CD4-positive, CD25-positive, alpha-beta regulatory T cell (primary cell): ENCODE measurements at regions not wholly inside any gene's neighbourhood (a gene's known extent, or its start where the extent isn't known, plus 50 kb on each side); places are given as distances from the start of the nearest gene placed in this dataset.
A peak's percentile ranks its signal among the peaks of the same experiment; 100 is the strongest.

Experiments
- ATAC-seq, 2 donors: fragments of 150-1000 bp; cut with Tn5 transposase; one replicate each; pipeline ENCODE4 v1.10.0; 2021; ENCODE audit warnings: low read depth in 2 of 2, moderate number of reproducible peaks in 2 of 2, moderate library complexity in 1 of 2
- DNase-seq, 3 donors: peaks; one replicate each; pipeline versions ENCODE4 v3.0.0 to v3.0.0-alpha.2; 2012 to 2022; ENCODE audit warnings: mixed read lengths in 1 of 3
- H3K27ac ChIP-seq: one replicate; pipeline ENCODE4 v1.7.0; 2013; ENCODE audit warnings: mild to moderate bottlenecking, low read length; ENCODE audit not compliant: insufficient read depth, poor library complexity, severe bottlenecking
- H3K27me3 ChIP-seq: one replicate; pipeline ENCODE4 v1.7.0; 2013; ENCODE audit warnings: low read length; ENCODE audit not compliant: control insufficient read depth, insufficient read depth
- H3K36me3 ChIP-seq: one replicate; pipeline ENCODE4 v1.7.0; 2013; ENCODE audit warnings: mild to moderate bottlenecking, low read length, moderate library complexity; ENCODE audit not compliant: control insufficient read depth, insufficient read depth
- H3K4me1 ChIP-seq: 2 replicates; pipeline ENCODE4 v1.7.0; 2013; ENCODE audit warnings: mild to moderate bottlenecking, low read length; ENCODE audit not compliant: insufficient read depth, control insufficient read depth, poor library complexity, severe bottlenecking
- H3K4me3 ChIP-seq: one replicate; pipeline ENCODE4 v1.7.0; 2013; ENCODE audit warnings: low read depth, mild to moderate bottlenecking, low read length, moderate library complexity
- H3K9me3 ChIP-seq, 2 experiments: 1 replicate in 1 of 2; 2 replicates in 1 of 2; pipeline ENCODE4 v1.7.0; 2013; ENCODE audit warnings: low read length in 2 of 2, mild to moderate bottlenecking in 1 of 2, moderate library complexity in 1 of 2; ENCODE audit not compliant: control insufficient read depth in 2 of 2
- H3K27ac Mint-ChIP-seq, 3 donors: one replicate each; pipeline ENCODE4 v1.8.0; 2020 to 2022; ENCODE audit warnings: mild to moderate bottlenecking in 3 of 3, mixed read lengths in 3 of 3, moderate library complexity in 2 of 3
- H3K27me3 Mint-ChIP-seq: one replicate; pipeline ENCODE4 v1.8.0; 2022; ENCODE audit warnings: mild to moderate bottlenecking, mixed read lengths
- H3K36me3 Mint-ChIP-seq: one replicate; pipeline ENCODE4 v1.8.0; 2020; ENCODE audit warnings: mixed read lengths
- H3K4me1 Mint-ChIP-seq, 4 donors: one replicate each; pipeline ENCODE4 v1.8.0; 2020 to 2022; ENCODE audit warnings: mixed read lengths in 4 of 4, mild to moderate bottlenecking in 1 of 4
- H3K4me3 Mint-ChIP-seq, 4 donors: one replicate each; pipeline ENCODE4 v1.8.0; 2020 to 2022; ENCODE audit warnings: mild to moderate bottlenecking in 4 of 4, mixed read lengths in 4 of 4, moderate library complexity in 3 of 4
- H3K9me3 Mint-ChIP-seq, 7 donors: one replicate each; pipeline ENCODE4 v1.8.0; 2020 to 2022; ENCODE audit warnings: mixed read lengths in 7 of 7, mild to moderate bottlenecking in 3 of 7, moderate library complexity in 2 of 7

DNA sequence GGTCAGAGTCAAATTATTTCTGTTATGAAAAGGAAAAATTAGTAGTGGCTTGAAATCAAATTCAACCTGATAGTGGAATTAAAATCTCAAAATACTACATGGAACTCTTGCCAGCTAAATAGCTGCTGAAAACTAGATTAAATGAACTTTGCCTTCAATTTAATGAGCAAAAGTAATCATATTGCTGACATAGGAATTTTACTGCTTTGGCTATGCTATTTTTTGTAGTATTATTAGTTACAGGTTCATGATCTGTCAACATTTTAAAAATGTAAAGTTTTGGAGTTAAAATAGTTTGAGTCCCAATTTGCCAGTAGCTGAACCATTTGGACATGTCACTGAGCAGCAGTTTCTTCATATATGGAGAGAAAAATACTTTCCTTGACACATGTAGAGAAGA, 81.4 kb downstream of the RERGL start:
- H3K27me3 Mint-ChIP-seq = no peaks in the 10 kb centered on the region
- H3K36me3 ChIP-seq = no peaks in the 10 kb centered on the region
- no peak overlapping the region for H3K4me3 ChIP-seq
- ATAC-seq = no peak
- no peaks in the 10 kb centered on the region for H3K4me1 Mint-ChIP-seq
- no peaks in the 10 kb centered on the region for H3K36me3 Mint-ChIP-seq
- no peak overlapping the region for H3K27ac Mint-ChIP-seq
- no peaks in the 10 kb centered on the region for H3K27me3 ChIP-seq
- no peak overlapping the region for H3K4me3 Mint-ChIP-seq
- peaks cover 0 to 8% (median 4%) of the 10 kb centered on the region in 7 donors for H3K9me3 Mint-ChIP-seq
- DNase-seq = no peak
- H3K9me3 ChIP-seq = no peaks in the 10 kb centered on the region
- no peaks in the 10 kb centered on the region for H3K4me1 ChIP-seq
- no peak overlapping the region for H3K27ac ChIP-seq

DNA sequence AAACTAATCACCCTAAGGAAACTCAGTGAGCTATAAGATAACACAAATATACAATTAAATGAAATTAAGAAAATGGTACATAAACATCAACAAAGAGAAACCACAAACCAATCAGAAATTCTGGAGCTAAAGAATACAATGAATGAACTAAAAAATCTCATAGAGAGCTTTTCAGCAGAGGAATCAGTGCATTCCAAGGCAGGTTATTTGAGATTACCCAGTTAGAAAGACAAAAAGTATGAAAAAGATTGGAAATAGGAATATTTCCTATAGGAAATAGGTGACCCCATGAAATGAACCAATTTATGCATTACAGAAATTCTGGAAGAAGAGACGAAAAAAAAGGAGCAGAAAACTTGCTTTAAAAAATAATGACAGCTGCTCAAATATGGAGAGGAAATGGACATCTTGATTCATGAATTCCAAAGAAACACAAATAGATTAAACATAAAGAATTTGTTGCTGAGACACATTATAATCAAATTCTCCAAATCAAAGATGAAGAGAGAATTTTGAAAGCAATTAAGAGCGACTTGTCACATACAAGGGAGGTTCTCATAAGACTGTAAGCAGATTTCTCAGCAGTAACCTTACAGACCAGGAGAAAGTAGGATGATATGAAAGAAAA, 90.7 kb downstream of the RERGL start:
- no peaks in the 10 kb centered on the region for H3K4me1 Mint-ChIP-seq
- no peak overlapping the region for H3K27ac Mint-ChIP-seq
- H3K4me3 ChIP-seq = no peak overlapping the region
- no peak overlapping the region for H3K4me3 Mint-ChIP-seq
- no peaks in the 10 kb centered on the region for H3K36me3 Mint-ChIP-seq
- H3K9me3 ChIP-seq = peaks cover 3 to 18% of the 10 kb centered on the region in 2 experiments
- H3K27me3 ChIP-seq = no peaks in the 10 kb centered on the region
- H3K27me3 Mint-ChIP-seq = no peaks in the 10 kb centered on the region
- DNase-seq = no peak
- no peak overlapping the region for H3K27ac ChIP-seq
- peaks cover 1 to 32% (median 7%) of the 10 kb centered on the region in 7 donors for H3K9me3 Mint-ChIP-seq
- no peak for ATAC-seq
- H3K36me3 ChIP-seq = no peaks in the 10 kb centered on the region
- no peaks in the 10 kb centered on the region for H3K4me1 ChIP-seq

DNA sequence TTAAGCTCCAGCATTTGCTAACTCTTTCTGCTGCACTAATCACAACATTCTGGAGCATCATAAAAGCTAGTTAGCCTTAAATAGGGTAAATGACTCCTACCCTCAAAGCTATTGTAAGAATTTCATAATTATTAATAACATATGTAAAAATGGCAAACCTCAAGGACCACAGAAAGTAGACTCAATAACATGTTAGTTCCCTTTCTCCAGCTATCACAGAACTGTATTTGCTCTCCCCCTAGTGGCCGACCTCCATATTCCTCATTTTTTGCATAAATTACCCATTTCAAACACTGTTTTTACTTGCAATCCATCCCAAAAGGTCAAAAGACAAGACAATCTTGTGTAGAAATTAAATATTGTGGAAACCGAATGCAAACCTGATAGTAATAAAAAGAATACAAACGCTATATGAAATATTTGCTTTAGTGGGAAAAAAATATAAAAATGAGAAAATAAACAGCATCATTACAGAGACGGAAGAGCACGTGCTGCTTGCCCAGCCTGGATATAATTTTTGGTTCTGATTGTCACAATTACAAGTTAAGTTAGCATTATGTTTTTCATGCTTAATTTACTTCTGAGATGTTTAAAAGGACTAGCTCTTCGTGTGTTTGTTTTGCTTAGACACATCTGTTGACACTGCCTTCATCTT, 97.9 kb downstream of the RERGL start:
- no peak for ATAC-seq
- no peak overlapping the region for H3K27ac Mint-ChIP-seq
- DNase-seq = peak in 1 of 3 donors; percentile 23
- Histone ChIP-seq H3K27ac (no peak overlapping the region), H3K36me3 (no peaks in the 10 kb centered on the region), H3K27me3 (no peaks in the 10 kb centered on the region), H3K9me3 (no peaks in the 10 kb centered on the region), H3K4me1 (no peaks in the 10 kb centered on the region), H3K4me3 (no peak overlapping the region)
- H3K27me3 Mint-ChIP-seq = no peaks in the 10 kb centered on the region
- no peaks in the 10 kb centered on the region for H3K36me3 Mint-ChIP-seq
- H3K9me3 Mint-ChIP-seq = peaks cover 0 to 4% (median 0%) of the 10 kb centered on the region in 7 donors
- no peaks in the 10 kb centered on the region for H3K4me1 Mint-ChIP-seq
- no peak overlapping the region for H3K4me3 Mint-ChIP-seq

DNA sequence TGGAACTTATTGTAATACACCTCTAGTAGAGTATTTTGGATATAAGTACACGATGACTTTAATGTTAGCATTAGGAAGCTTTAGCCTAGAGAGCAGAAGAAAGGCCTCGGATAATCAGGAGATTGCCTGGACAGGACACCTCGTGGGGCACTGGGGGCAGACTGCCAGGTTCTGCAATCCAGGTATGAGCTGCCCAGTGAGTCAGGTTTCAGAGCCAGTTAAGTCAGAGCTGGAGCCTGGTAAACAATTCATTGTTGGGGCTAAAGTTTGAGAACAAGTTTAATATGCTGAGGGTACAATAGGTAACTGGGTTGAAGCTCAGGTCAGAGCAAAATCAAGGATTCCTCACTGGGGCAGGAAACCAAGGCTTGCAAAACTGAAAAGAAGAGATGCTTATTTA, 107.4 kb downstream of the RERGL start:
- no peaks in the 10 kb centered on the region for H3K36me3 ChIP-seq
- Mint-ChIP-seq H3K4me3 (no peak overlapping the region), H3K27me3 (no peaks in the 10 kb centered on the region), H3K36me3 (no peaks in the 10 kb centered on the region), H3K27ac (no peak overlapping the region), H3K4me1 (no peaks in the 10 kb centered on the region), H3K9me3 (peaks cover 0 to 15% (median 3%) of the 10 kb centered on the region in 7 donors)
- no peak overlapping the region for H3K27ac ChIP-seq
- no peak overlapping the region for H3K4me3 ChIP-seq
- ATAC-seq (no peak), DNase-seq (no peak)
- no peaks in the 10 kb centered on the region for H3K4me1 ChIP-seq
- H3K27me3 ChIP-seq = no peaks in the 10 kb centered on the region
- H3K9me3 ChIP-seq = no peaks in the 10 kb centered on the region

DNA sequence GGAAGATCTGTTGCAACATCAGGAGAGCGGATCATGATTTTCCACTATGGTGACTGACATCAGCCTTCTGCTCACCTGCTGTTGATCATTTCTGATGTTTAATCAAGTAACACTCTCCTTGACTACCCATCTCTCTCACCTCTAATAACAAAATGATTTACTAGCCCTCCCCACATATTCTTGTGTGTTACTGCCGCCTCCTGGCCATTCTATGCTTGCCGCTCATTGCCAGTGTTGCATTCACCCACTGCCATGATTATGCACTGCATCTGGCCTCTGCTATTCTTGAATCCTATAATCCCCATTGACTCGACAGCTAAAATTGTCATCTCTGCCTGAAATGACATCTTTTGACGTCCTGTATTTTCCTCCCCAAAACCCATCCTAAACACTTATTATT, 113.8 kb downstream of the RERGL start:
- H3K4me3 ChIP-seq = no peak overlapping the region
- DNase-seq (no peak), ATAC-seq (no peak)
- Mint-ChIP-seq H3K27ac (no peak overlapping the region), H3K27me3 (no peaks in the 10 kb centered on the region), H3K36me3 (no peaks in the 10 kb centered on the region), H3K4me1 (no peaks in the 10 kb centered on the region), H3K4me3 (no peak overlapping the region), H3K9me3 (peaks cover 3 to 12% (median 5%) of the 10 kb centered on the region in 7 donors)
- no peaks in the 10 kb centered on the region for H3K27me3 ChIP-seq
- H3K36me3 ChIP-seq = no peaks in the 10 kb centered on the region
- no peak overlapping the region for H3K27ac ChIP-seq
- no peaks in the 10 kb centered on the region for H3K4me1 ChIP-seq
- H3K9me3 ChIP-seq = no peaks in the 10 kb centered on the region

DNA sequence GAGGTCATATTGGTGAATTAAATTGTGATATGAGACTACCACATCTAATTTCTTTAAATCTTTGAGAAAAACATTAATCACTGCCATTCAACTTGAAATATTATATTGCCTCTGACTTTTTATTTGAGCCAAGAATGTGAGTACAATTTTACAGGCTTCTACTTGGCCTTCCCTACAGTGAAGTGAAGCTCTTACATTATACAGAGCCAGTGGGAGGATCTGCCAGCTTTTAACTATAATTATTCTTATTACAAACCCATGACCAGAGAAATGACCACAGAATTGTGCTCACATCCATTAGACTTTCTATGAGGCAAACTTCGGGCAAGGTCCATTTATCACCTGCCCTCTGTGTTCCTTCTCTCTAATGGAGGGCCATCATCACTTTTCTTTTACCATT, 114.2 kb downstream of the RERGL start:
- no peaks in the 10 kb centered on the region for H3K4me1 ChIP-seq
- H3K36me3 Mint-ChIP-seq = no peaks in the 10 kb centered on the region
- no peak overlapping the region for H3K27ac ChIP-seq
- peaks cover 3 to 12% (median 5%) of the 10 kb centered on the region in 7 donors for H3K9me3 Mint-ChIP-seq
- H3K4me3 ChIP-seq = no peak overlapping the region
- ATAC-seq (no peak), DNase-seq (no peak)
- no peaks in the 10 kb centered on the region for H3K9me3 ChIP-seq
- H3K4me1 Mint-ChIP-seq = no peaks in the 10 kb centered on the region
- no peak overlapping the region for H3K4me3 Mint-ChIP-seq
- H3K36me3 ChIP-seq = no peaks in the 10 kb centered on the region
- no peaks in the 10 kb centered on the region for H3K27me3 Mint-ChIP-seq
- H3K27ac Mint-ChIP-seq = no peak overlapping the region
- no peaks in the 10 kb centered on the region for H3K27me3 ChIP-seq

DNA sequence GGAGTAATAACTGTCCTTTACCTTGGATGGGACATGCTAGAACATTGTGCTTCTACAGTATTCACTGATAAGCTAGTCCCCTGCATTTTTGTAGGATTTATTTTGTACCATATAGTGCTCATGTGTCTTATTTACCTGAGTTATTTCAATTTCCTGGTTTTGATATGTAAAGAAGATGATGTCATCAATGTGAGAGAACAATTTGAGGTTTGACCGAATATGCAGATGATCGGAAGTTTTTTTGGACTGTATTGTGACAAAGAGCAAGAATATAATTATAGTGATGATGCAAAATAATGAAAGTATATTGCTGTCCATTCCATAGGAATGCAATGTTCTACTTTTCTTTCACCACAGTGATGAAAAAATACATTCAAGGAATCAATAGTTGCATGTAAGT, 114.8 kb downstream of the RERGL start:
- H3K4me1 ChIP-seq = no peaks in the 10 kb centered on the region
- DNase-seq = no peak
- Mint-ChIP-seq H3K9me3 (peaks cover 3 to 12% (median 5%) of the 10 kb centered on the region in 7 donors), H3K4me3 (no peak overlapping the region), H3K36me3 (no peaks in the 10 kb centered on the region), H3K4me1 (no peaks in the 10 kb centered on the region), H3K27me3 (no peaks in the 10 kb centered on the region), H3K27ac (no peak overlapping the region)
- ATAC-seq = no peak
- no peak overlapping the region for H3K4me3 ChIP-seq
- no peaks in the 10 kb centered on the region for H3K36me3 ChIP-seq
- H3K27me3 ChIP-seq = no peaks in the 10 kb centered on the region
- H3K27ac ChIP-seq = no peak overlapping the region
- H3K9me3 ChIP-seq = no peaks in the 10 kb centered on the region

DNA sequence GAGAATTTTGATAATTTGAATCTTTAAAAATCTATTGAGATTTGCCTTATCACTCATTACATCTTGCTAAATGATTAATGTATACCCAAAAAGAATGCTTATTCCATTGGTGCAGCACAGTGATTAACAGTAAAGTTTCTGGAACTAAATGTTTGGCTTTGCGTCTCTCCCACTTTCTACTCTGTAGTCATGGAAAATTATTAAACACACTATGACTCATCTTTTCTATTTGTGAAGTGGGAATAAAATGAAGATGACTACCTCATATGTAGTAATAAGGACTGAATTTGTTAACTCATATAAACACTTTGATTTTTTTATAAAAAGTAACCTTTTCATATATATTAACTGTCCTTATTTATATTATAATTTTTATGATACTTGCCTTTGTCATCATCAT, 118.1 kb downstream of the RERGL start:
- DNase-seq (no peak), ATAC-seq (no peak)
- H3K4me3 Mint-ChIP-seq = no peak overlapping the region
- Histone ChIP-seq H3K4me3 (no peak overlapping the region), H3K36me3 (no peaks in the 10 kb centered on the region), H3K4me1 (no peaks in the 10 kb centered on the region), H3K27ac (no peak overlapping the region), H3K9me3 (no peaks in the 10 kb centered on the region), H3K27me3 (no peaks in the 10 kb centered on the region)
- no peaks in the 10 kb centered on the region for H3K36me3 Mint-ChIP-seq
- peaks cover 2 to 18% (median 13%) of the 10 kb centered on the region in 7 donors for H3K9me3 Mint-ChIP-seq
- no peak overlapping the region for H3K27ac Mint-ChIP-seq
- no peaks in the 10 kb centered on the region for H3K27me3 Mint-ChIP-seq
- no peaks in the 10 kb centered on the region for H3K4me1 Mint-ChIP-seq
